Thyroid gland (tissue), 4 donors: ENCODE measurements at regions not wholly inside any gene's neighbourhood (a gene's known extent, or its start where the extent isn't known, plus 50 kb on each side); places are given as distances from the start of the nearest gene placed in this dataset.

Source experiments
- CTCF ChIP-seq, 6 experiments: fragments of 200-600 bp in 3 of 6; fragments of 450-650 bp in 3 of 6; sonication (generic) in 3 of 6; IDR thresholded peaks; one replicate each; pipeline ENCODE4 v1.5.1; 2016 to 2019; ENCODE audit warnings: antibody characterized with exemption in 6 of 6, mild to moderate bottlenecking in 2 of 6, inconsistent platforms in 1 of 6, moderate library complexity in 1 of 6
- POLR2A ChIP-seq, 2 donors: fragments of 450-650 bp; IDR thresholded peaks; one replicate each; pipeline ENCODE4 v1.6.1; 2017; ENCODE audit warnings: antibody characterized with exemption in 2 of 2, mild to moderate bottlenecking in 2 of 2, moderate library complexity in 1 of 2

- TF ChIP-seq POLR2A (IDR thresholded peaks at IDR 0.05) = no peak
- no peak for TF ChIP-seq CTCF (IDR thresholded peaks at IDR 0.05)
These were observed 971.1 kb upstream of the COX7C start for GRCh38 chr5:85646641-85647040.
